ENCODE measurements at regions not wholly inside any gene's neighbourhood (a gene's known extent, or its start where the extent isn't known, plus 50 kb on each side); places are given as distances from the start of the nearest gene placed in this dataset.

DNA sequence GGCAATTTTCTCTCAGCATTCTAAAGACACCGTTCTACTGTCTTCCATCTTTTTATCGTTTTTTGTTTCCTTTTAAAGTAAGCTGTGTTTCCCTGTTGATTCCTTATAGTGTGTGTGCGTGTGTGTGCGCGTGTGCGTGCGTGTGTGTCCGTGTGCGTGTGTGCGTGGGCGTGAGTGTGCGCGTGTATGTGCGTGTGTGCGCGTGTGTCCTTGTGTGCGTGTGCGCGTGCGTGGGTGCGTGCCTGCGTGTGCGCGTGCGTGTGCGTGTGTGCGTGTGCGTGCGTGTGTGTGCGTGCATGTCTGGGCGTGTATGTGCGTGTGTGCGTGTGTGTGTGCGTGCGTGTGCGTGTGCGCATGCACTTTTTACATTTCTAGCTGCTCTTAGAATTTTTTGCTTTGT, 1033.7 kb downstream of the BRD1 start:
- Histone ChIP-seq H3K79me2 (replicated peaks; ENCODE audit: insufficient read depth) (no peaks in the 10 kb centered on the region), H3F3A (replicated peaks; ENCODE audit: low read depth) (no peaks in the 10 kb centered on the region), H3K4me3 (no peak overlapping the region), H4K20me1 (replicated peaks; ENCODE audit: insufficient read depth) (no peaks in the 10 kb centered on the region), H3K27me3 (ENCODE audit: insufficient read depth) (no peaks in the 10 kb centered on the region), H3K9me2 (ENCODE audit: insufficient read depth) (no peaks in the 10 kb centered on the region), H2AFZ (no peak overlapping the region), H3K4me1 (ENCODE audit: insufficient read depth) (no peaks in the 10 kb centered on the region), H3K4me2 (no peak overlapping the region), H3K36me3 (ENCODE audit: insufficient read depth) (no peaks in the 10 kb centered on the region; the same call in 1 of the 2 replicates), H3K27ac (ENCODE audit: low read depth) (no peak overlapping the region)
- Mint-ChIP-seq H3K4me1 (peaks cover 15% of the 10 kb centered on the region), H3K9me3 (peaks cover 18% of the 10 kb centered on the region), H3K27me3 (ENCODE audit: insufficient read depth, low read depth, poor library complexity) (peaks cover 2% of the 10 kb centered on the region), H3K4me3 (no peak overlapping the region), H3K27ac (no peak overlapping the region; the same call in 1 of the 2 replicates), H3K36me3 (ENCODE audit: low read depth) (peaks cover 20% of the 10 kb centered on the region)
- no peak for ATAC-seq
- TF ChIP-seq, protein P1, sequence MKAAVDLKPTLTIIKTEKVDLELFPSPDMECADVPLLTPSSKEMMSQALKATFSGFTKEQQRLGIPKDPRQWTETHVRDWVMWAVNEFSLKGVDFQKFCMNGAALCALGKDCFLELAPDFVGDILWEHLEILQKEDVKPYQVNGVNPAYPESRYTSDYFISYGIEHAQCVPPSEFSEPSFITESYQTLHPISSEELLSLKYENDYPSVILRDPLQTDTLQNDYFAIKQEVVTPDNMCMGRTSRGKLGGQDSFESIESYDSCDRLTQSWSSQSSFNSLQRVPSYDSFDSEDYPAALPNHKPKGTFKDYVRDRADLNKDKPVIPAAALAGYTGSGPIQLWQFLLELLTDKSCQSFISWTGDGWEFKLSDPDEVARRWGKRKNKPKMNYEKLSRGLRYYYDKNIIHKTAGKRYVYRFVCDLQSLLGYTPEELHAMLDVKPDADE (IDR thresholded peaks at IDR 0.05), result no peak
- TF ChIP-seq, protein P2, sequence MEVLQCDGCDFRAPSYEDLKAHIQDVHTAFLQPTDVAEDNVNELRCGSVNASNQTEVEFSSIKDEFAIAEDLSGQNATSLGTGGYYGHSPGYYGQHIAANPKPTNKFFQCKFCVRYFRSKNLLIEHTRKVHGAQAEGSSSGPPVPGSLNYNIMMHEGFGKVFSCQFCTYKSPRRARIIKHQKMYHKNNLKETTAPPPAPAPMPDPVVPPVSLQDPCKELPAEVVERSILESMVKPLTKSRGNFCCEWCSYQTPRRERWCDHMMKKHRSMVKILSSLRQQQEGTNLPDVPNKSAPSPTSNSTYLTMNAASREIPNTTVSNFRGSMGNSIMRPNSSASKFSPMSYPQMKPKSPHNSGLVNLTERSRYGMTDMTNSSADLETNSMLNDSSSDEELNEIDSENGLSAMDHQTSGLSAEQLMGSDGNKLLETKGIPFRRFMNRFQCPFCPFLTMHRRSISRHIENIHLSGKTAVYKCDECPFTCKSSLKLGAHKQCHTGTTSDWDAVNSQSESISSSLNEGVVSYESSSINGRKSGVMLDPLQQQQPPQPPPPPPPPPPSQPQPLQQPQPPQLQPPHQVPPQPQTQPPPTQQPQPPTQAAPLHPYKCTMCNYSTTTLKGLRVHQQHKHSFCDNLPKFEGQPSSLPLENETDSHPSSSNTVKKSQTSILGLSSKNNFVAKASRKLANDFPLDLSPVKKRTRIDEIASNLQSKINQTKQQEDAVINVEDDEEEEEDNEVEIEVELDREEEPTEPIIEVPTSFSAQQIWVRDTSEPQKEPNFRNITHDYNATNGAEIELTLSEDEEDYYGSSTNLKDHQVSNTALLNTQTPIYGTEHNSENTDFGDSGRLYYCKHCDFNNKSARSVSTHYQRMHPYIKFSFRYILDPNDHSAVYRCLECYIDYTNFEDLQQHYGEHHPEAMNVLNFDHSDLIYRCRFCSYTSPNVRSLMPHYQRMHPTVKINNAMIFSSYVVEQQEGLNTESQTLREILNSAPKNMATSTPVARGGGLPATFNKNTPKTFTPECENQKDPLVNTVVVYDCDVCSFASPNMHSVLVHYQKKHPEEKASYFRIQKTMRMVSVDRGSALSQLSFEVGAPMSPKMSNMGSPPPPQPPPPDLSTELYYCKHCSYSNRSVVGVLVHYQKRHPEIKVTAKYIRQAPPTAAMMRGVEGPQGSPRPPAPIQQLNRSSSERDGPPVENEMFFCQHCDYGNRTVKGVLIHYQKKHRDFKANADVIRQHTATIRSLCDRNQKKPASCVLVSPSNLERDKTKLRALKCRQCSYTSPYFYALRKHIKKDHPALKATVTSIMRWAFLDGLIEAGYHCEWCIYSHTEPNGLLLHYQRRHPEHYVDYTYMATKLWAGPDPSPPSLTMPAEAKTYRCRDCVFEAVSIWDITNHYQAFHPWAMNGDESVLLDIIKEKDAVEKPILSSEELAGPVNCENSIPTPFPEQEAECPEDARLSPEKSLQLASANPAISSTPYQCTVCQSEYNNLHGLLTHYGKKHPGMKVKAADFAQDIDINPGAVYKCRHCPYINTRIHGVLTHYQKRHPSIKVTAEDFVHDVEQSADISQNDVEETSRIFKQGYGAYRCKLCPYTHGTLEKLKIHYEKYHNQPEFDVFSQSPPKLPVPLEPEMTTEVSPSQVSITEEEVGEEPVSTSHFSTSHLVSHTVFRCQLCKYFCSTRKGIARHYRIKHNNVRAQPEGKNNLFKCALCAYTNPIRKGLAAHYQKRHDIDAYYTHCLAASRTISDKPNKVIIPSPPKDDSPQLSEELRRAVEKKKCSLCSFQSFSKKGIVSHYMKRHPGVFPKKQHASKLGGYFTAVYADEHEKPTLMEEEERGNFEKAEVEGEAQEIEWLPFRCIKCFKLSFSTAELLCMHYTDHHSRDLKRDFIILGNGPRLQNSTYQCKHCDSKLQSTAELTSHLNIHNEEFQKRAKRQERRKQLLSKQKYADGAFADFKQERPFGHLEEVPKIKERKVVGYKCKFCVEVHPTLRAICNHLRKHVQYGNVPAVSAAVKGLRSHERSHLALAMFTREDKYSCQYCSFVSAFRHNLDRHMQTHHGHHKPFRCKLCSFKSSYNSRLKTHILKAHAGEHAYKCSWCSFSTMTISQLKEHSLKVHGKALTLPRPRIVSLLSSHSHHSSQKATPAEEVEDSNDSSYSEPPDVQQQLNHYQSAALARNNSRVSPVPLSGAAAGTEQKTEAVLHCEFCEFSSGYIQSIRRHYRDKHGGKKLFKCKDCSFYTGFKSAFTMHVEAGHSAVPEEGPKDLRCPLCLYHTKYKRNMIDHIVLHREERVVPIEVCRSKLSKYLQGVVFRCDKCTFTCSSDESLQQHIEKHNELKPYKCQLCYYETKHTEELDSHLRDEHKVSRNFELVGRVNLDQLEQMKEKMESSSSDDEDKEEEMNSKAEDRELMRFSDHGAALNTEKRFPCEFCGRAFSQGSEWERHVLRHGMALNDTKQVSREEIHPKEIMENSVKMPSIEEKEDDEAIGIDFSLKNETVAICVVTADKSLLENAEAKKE (CRISPR knock-in tag; IDR thresholded peaks at IDR 0.05), result no peak
- no peak for TF ChIP-seq EZH2phosphoT487 (IDR thresholded peaks at IDR 0.05; ENCODE audit: unreplicated experiment)
- TF ChIP-seq, protein P3, sequence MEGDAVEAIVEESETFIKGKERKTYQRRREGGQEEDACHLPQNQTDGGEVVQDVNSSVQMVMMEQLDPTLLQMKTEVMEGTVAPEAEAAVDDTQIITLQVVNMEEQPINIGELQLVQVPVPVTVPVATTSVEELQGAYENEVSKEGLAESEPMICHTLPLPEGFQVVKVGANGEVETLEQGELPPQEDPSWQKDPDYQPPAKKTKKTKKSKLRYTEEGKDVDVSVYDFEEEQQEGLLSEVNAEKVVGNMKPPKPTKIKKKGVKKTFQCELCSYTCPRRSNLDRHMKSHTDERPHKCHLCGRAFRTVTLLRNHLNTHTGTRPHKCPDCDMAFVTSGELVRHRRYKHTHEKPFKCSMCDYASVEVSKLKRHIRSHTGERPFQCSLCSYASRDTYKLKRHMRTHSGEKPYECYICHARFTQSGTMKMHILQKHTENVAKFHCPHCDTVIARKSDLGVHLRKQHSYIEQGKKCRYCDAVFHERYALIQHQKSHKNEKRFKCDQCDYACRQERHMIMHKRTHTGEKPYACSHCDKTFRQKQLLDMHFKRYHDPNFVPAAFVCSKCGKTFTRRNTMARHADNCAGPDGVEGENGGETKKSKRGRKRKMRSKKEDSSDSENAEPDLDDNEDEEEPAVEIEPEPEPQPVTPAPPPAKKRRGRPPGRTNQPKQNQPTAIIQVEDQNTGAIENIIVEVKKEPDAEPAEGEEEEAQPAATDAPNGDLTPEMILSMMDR (conservative IDR thresholded peaks at IDR 0.05; ENCODE audit: low read depth in 2 of 2), result no peak
- TF ChIP-seq ZNF331 (CRISPR knock-in tag; IDR thresholded peaks at IDR 0.05; ENCODE audit: low read depth), result no peak
- no peak for TF ChIP-seq EZH2 (IDR thresholded peaks at IDR 0.05; ENCODE audit: low read depth, unreplicated experiment)
- TF ChIP-seq STAT1 (IDR thresholded peaks at IDR 0.05; ENCODE audit: unreplicated experiment), result no peak
- TF ChIP-seq POLR2AphosphoS5 (IDR thresholded peaks at IDR 0.05; ENCODE audit: low read depth), result no peak
- no peak for TF ChIP-seq JUNB (IDR thresholded peaks at IDR 0.05; ENCODE audit: unreplicated experiment)
- no peak for TF ChIP-seq ZNF114 (CRISPR knock-in tag; IDR thresholded peaks at IDR 0.05)
- no peak for DNase-seq (ENCODE audit: low spot score)

All from GM23338 (cell line).